ENCODE measurements at regions not wholly inside any gene's neighbourhood (a gene's known extent, or its start where the extent isn't known, plus 50 kb on each side); places are given as distances from the start of the nearest gene placed in this dataset.

DNA sequence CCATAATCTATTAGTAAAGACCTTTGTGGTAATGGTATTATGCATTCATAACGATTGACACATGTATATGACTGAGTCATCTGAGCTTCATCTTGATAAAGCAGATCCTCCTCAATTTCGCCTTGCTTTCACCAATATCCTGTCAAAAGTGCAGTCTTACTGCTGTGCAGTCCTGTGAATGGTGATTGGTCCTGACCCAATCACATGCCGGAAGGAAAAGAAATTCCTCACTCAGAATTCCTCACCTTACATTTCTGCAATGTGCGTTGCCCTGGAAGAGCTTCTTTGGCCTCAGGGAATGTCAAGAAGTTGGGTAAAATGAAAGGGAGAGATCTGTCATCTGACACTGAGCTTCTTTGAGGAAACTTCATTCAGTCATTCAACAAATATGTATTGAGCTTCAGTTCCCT is 121.0 kb upstream of the TSPAN2 start:
- no peak for TF ChIP-seq CTCF (IDR thresholded peaks at IDR 0.05; ENCODE audit: insufficient read depth, low read length)
- no peak for DNase-seq (ENCODE audit: low read depth)
- H3K4me3 ChIP-seq (ENCODE audit: low read depth, low read length), result no peak overlapping the region

GRCh38 chr1:115204513-115204912 is 115.2 kb upstream of the TSPAN2 start:
- DNase-seq (ENCODE audit: low read depth), result peak; percentile 35

DNA sequence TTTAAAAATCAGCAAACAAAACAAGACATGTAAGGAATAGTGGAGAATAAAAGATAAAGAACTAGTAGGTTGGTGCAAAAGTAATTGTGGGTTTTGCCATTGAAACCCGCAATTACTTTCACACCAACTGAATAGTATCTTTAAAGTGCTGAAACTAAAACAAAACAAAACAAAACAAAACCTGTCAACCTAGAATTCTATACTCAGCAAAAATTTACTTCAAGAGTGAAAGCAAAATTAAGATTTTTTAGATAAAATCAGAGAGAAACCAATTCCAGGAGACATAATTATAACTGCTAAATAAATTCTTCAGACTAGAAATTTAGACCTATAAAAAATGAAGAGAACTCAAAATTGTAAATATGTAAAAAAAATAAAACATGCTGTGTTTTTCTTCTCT is 114.0 kb upstream of the TSPAN2 start:
- no peak for DNase-seq (ENCODE audit: low read depth)

More at GRCh38 chr1:115204513-115204912, 115.2 kb upstream of the TSPAN2 start:
- no peak for TF ChIP-seq CTCF (IDR thresholded peaks at IDR 0.05; ENCODE audit: insufficient read depth, low read length)
- H3K4me3 ChIP-seq (ENCODE audit: low read depth, low read length), result no peak overlapping the region

DNA sequence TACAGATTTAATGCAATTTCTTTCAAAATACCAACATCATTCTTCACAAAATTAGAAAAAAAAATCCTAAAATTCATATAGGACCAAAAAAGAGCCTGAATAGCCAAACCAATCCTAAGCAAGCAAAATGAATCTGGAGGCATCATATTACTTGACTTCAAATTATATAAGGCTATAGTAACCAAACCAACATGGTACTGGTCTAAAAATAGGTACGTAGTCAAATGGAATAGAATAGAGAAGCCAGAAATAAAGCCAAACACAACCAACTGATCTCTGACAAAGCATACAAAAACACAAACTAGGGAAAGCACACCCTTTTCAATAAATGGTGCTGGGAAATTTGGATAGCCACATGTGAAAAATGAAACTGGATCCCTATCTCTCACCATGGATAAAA is 112.3 kb upstream of the TSPAN2 start:
- DNase-seq (ENCODE audit: low read depth), result no peak
- H3K4me3 ChIP-seq (ENCODE audit: low read depth, low read length), result no peak overlapping the region
- no peak for TF ChIP-seq CTCF (IDR thresholded peaks at IDR 0.05; ENCODE audit: insufficient read depth, low read length)

More for the DNA sequence above, 114.0 kb upstream of the TSPAN2 start:
- no peak for TF ChIP-seq CTCF (IDR thresholded peaks at IDR 0.05; ENCODE audit: insufficient read depth, low read length)
- H3K4me3 ChIP-seq (ENCODE audit: low read depth, low read length), result no peak overlapping the region

DNA sequence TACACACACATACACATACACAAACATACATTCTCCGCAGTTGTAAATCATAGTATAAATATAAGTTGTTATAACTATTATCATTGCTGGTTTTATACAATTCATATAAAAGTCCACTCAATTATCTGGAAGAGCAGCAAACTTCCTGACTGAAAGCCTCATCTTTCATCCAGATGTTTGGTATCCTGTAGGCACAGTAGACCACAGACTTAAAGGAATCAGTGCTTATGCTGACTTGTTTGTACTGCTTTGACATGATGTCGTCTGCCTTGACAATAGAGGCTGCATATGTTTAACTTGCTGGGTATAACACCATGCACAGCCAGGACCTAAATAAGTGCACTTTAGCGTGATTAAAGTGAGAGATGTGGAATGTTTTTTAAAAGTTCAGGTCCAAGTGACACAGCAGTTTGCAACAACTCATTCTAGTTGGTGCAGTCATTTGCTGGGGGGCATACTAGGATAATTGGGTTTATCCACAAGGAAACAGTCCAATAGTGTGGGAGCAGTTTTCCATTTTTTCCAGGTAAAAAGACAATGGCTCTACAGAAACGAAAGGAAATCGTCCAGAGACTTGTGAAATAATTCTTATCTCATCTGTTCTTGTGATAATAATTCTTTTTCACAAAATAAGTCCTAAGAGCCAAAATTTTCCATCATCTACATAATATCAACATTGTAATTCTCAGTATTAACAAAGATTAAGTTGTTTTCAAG is 110.3 kb upstream of the TSPAN2 start:
- DNase-seq (ENCODE audit: low read depth), result peak; percentile 83
- H3K4me3 ChIP-seq (ENCODE audit: low read depth, low read length), result no peak overlapping the region
- no peak for TF ChIP-seq CTCF (IDR thresholded peaks at IDR 0.05; ENCODE audit: insufficient read depth, low read length)

- TF ChIP-seq CTCF (IDR thresholded peaks at IDR 0.05; ENCODE audit: insufficient read depth, low read length), result no peak
- DNase-seq (ENCODE audit: low read depth), result peak; percentile 81
- H3K4me3 ChIP-seq (ENCODE audit: low read depth, low read length), result no peak overlapping the region
These were observed 109.6 kb upstream of the TSPAN2 start for GRCh38 chr1:115198938-115199337.

- no peak overlapping the region for H3K4me3 ChIP-seq (ENCODE audit: low read depth, low read length)
- DNase-seq (ENCODE audit: low read depth), result no peak
- TF ChIP-seq CTCF (IDR thresholded peaks at IDR 0.05; ENCODE audit: insufficient read depth, low read length), result no peak
These were observed 107.0 kb upstream of the TSPAN2 start for GRCh38 chr1:115196296-115196695.

Measured in fibroblast of the aortic adventitia (primary cell).